Endothelial cell of umbilical vein (primary cell): ENCODE measurements at regions not wholly inside any gene's neighbourhood (a gene's known extent, or its start where the extent isn't known, plus 50 kb on each side); places are given as distances from the start of the nearest gene placed in this dataset.

Experiments
- BruUV-seq: library from RNA; stranded (reverse); fragments of 400-500 nt; replicated peaks from 2 replicates; lab custom pipeline; 2021; lab: Mats Ljungman, UMichigan
- CTCF ChIA-PET: fragments of 300-600, 350-600 bp; sonication (Branson Sonifier 250); formaldehyde crosslinking; loops from one replicate; lab custom pipeline; 2021; ENCODE audit warnings: antibody characterized with exemption, inconsistent platforms; lab: Charles Lee
- POLR2A ChIA-PET: fragments of 300-600, 350-600 bp; sonication (Branson Sonifier 250); formaldehyde crosslinking; loops from one replicate; lab custom pipeline; 2021; ENCODE audit warnings: antibody characterized with exemption, inconsistent platforms; lab: Charles Lee
- DNase-seq: peaks from one replicate; pipeline ENCODE4 v3.0.0-alpha.2; 2011; ENCODE audit warnings: low read depth, low spot score
- FAIRE-seq: peaks from 2 replicates; lab custom pipeline; 2011; peaks lifted over from hg19 to GRCh38; lab: Jason Lieb, UNC
- H2AFZ ChIP-seq: 2 replicates; pipeline ENCODE4 v1.6.0; 2012; ENCODE audit warnings: low read depth, low read length, control low read depth, inconsistent platforms
- H3K27ac ChIP-seq: 2 replicates; pipeline ENCODE4 v1.5.1; 2011; ENCODE audit warnings: low read depth, mild to moderate bottlenecking, control low read depth, low read length, moderate library complexity; ENCODE audit not compliant: insufficient read depth
- H3K27me3 ChIP-seq, 2 experiments: 2 replicates each; pipeline versions ENCODE4 v1.6.0 to v1.6.1; 2011; ENCODE audit warnings: low read length in 2 of 2, mixed read lengths in 1 of 2; ENCODE audit not compliant: control insufficient read depth in 2 of 2, insufficient read depth in 2 of 2
- H3K36me3 ChIP-seq, 2 experiments: 2 replicates in 1 of 2; 3 replicates in 1 of 2; pipeline ENCODE4 v1.5.1; 2011; ENCODE audit warnings: low read length in 2 of 2, mild to moderate bottlenecking in 1 of 2, moderate library complexity in 1 of 2; ENCODE audit not compliant: control insufficient read depth in 2 of 2, insufficient read depth in 2 of 2; ENCODE audit errors: extremely low read depth in 1 of 2
- H3K4me1 ChIP-seq: 3 replicates; pipeline ENCODE4 v1.5.1; 2011; ENCODE audit warnings: mild to moderate bottlenecking, low read length; ENCODE audit not compliant: control insufficient read depth, insufficient read depth; ENCODE audit errors: extremely low read depth
- H3K4me2 ChIP-seq: 2 replicates; pipeline ENCODE4 v1.6.1; 2011; ENCODE audit warnings: low read length, control low read depth, mixed read lengths; ENCODE audit not compliant: insufficient read depth
- H3K4me3 ChIP-seq, 3 experiments: fragments of 200-600 bp in 1 of 3; sonication (generic), shearing (Covaris generic) in 1 of 3; replicated peaks in 1 of 3; 2 replicates each; pipeline ENCODE4 v1.5.1; 2011 to 2016; ENCODE audit warnings: control low read depth in 3 of 3, low read length in 3 of 3, mild to moderate bottlenecking in 2 of 3, inconsistent platforms in 1 of 3, low read depth in 1 of 3, moderate library complexity in 1 of 3; ENCODE audit not compliant: insufficient read depth in 1 of 3
- H3K79me2 ChIP-seq: 2 replicates; pipeline ENCODE4 v1.6.0; 2012; ENCODE audit warnings: low read length, inconsistent platforms; ENCODE audit not compliant: control insufficient read depth, insufficient read depth
- H3K9ac ChIP-seq: replicated peaks from 2 replicates; pipeline ENCODE3; 2011; ENCODE audit warnings: low read length, control low read depth; ENCODE audit not compliant: insufficient read depth; ENCODE audit errors: extremely low read depth
- H3K9me1 ChIP-seq: replicated peaks from 3 replicates; pipeline ENCODE4 v1.6.0; 2011; ENCODE audit warnings: mild to moderate bottlenecking, low read length; ENCODE audit not compliant: control insufficient read depth, insufficient read depth; ENCODE audit errors: extremely low read depth
- H3K9me3 ChIP-seq: replicated peaks from 2 replicates; pipeline ENCODE4 v1.5.1; 2012; ENCODE audit warnings: low read length, inconsistent platforms; ENCODE audit not compliant: control insufficient read depth, insufficient read depth
- H4K20me1 ChIP-seq: replicated peaks from 2 replicates; pipeline ENCODE3; 2011; ENCODE audit warnings: mild to moderate bottlenecking, low read length; ENCODE audit not compliant: control insufficient read depth, insufficient read depth; ENCODE audit errors: extremely low read depth
- EZH2 ChIP-seq: IDR thresholded peaks from 2 replicates; pipeline ENCODE4 v1.6.1; 2012; ENCODE audit warnings: borderline replicate concordance, low read depth, mild to moderate bottlenecking, moderate library complexity, low read length, inconsistent platforms; ENCODE audit not compliant: severe bottlenecking
- FOS ChIP-seq: IDR thresholded peaks from 2 replicates; pipeline ENCODE4 v1.6.1; 2011; ENCODE audit warnings: mild to moderate bottlenecking, low read length, moderate library complexity, borderline replicate concordance; ENCODE audit not compliant: insufficient read depth
- GATA2 ChIP-seq: IDR thresholded peaks from 2 replicates; pipeline ENCODE4 v1.7.0; 2011; ENCODE audit warnings: low read depth, mild to moderate bottlenecking, moderate library complexity, mixed read lengths, low read length; ENCODE audit not compliant: insufficient read length, insufficient read depth
- JUN ChIP-seq: IDR thresholded peaks from 2 replicates; pipeline ENCODE4 v1.6.1; 2011; ENCODE audit warnings: borderline replicate concordance, low read depth; ENCODE audit not compliant: insufficient read length, insufficient read depth
- MYC ChIP-seq: IDR thresholded peaks from one replicate; pipeline ENCODE4 v1.6.1; 2011; ENCODE audit warnings: mild to moderate bottlenecking, low read depth, low read length
- POLR2A ChIP-seq: IDR thresholded peaks from 2 replicates; pipeline ENCODE4 v1.6.1; 2012; ENCODE audit warnings: low read depth, mild to moderate bottlenecking, control low read depth, low read length
- POLR2AphosphoS5 ChIP-seq: IDR thresholded peaks from 2 replicates; pipeline ENCODE4 v1.6.1; 2012; ENCODE audit warnings: low read depth, mild to moderate bottlenecking, control low read depth, low read length, moderate library complexity; ENCODE audit not compliant: insufficient read depth
- dilution Hi-C: fragments of 300-500 bp; cut with MboI; formaldehyde crosslinking; loops from one replicate; pipeline ENCODE4 v1.15.0; 2019; ENCODE audit warnings: low sequenced_read_pairs; ENCODE audit not compliant: extremely low pct_ligation_motif_present
- intact Hi-C: fragments of 100-400 bp; cut with micrococcal nuclease; formaldehyde crosslinking; loops from one replicate; pipeline ENCODE4 v1.10.0; 2022
- TF ChIP-seq, protein P1 (sequence below): IDR thresholded peaks from 2 replicates; pipeline ENCODE4 v1.6.1; 2011; ENCODE audit not compliant: insufficient read depth, insufficient read length
- TF ChIP-seq, protein P2 (sequence below), 2 donors: IDR thresholded peaks; 1 replicate in 1 of 2; 2 replicates in 1 of 2; pipeline ENCODE4 v1.5.1; 2011; ENCODE audit warnings: low read length in 2 of 2, mild to moderate bottlenecking in 2 of 2, moderate library complexity in 2 of 2, control low read depth in 1 of 2, inconsistent platforms in 1 of 2, low read depth in 1 of 2; ENCODE audit not compliant: insufficient read depth in 1 of 2; ENCODE audit errors: extremely low read depth in 1 of 2

DNA sequence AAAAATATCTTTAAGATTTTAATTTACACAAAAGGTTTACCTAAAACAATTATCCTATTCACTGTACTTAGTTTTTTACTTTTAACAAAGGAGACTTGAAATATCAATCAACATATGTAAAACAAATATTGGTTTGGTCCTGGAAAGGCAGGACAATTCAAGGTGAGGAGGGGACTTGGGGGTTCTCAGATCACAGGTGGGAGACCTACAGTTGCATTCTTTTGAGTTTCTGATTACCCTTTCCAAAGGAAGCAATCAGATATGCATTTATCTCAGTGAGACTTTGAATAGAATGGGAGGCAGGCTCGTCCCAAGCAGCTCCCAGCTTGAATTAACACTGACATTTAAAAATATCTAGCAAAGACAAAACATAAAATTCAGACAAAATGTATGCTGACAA lies 1917.3 kb downstream of the C4orf33 start:
- dilution Hi-C loops (no loop called here), intact Hi-C loops (no loop called here)
- H4K20me1 ChIP-seq, result no peaks in the 10 kb centered on the region
- H3K4me3 ChIP-seq, result no peak overlapping the region
- no peak overlapping the region for H3K27ac ChIP-seq
- no peaks in the 10 kb centered on the region for H3K9me3 ChIP-seq
- FAIRE-seq, result no peak
- no peak for DNase-seq
- TF ChIP-seq EZH2 (no peak), GATA2 (no peak), JUN (no peak), POLR2AphosphoS5 (no peak), POLR2A (no peak)
- TF ChIP-seq, protein P1, sequence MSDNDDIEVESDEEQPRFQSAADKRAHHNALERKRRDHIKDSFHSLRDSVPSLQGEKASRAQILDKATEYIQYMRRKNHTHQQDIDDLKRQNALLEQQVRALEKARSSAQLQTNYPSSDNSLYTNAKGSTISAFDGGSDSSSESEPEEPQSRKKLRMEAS, result no peak
- H3K9me1 ChIP-seq, result no peaks in the 10 kb centered on the region
- H3K9ac ChIP-seq, result no peak overlapping the region
- H2AFZ ChIP-seq, result no peak overlapping the region
- no TSS peak for BruUV-seq
- H3K79me2 ChIP-seq, result no peaks in the 10 kb centered on the region
- H3K36me3 ChIP-seq, result no peaks in the 10 kb centered on the region
- no peaks in the 10 kb centered on the region for H3K4me1 ChIP-seq
- CTCF ChIA-PET, result no interaction called here
- H3K4me2 ChIP-seq, result no peak overlapping the region
- POLR2A ChIA-PET, result no interaction called here
- H3K27me3 ChIP-seq, result no peaks in the 10 kb centered on the region

DNA sequence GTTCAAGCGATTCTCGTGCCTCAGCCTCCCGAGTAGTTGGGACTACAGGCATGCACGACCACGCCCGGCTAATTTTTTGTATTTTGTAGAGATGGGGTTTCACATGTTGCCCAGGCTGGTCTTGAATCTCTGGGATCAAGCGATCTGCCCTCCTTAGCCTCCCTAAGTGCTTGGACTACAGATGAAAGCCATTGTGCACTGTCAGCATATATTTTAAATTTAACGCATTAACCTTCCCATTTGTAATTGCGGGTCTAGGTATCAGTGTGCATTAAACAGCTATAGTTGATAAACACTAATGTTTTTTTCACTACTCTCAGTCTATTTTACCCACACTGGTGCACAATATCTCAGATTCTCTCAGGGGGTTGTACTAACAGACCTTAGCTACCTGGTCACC lies 1930.8 kb downstream of the C4orf33 start:
- Histone ChIP-seq H3K4me2 (no peak overlapping the region), H3K36me3 (no peaks in the 10 kb centered on the region), H3K9ac (no peak overlapping the region), H3K4me3 (no peak overlapping the region), H3K79me2 (no peaks in the 10 kb centered on the region), H3K27ac (no peak overlapping the region), H3K27me3 (no peaks in the 10 kb centered on the region), H3K9me3 (no peaks in the 10 kb centered on the region), H2AFZ (no peak overlapping the region), H4K20me1 (no peaks in the 10 kb centered on the region), H3K9me1 (no peaks in the 10 kb centered on the region), H3K4me1 (no peaks in the 10 kb centered on the region)
- FAIRE-seq (no peak), DNase-seq (no peak)
- no TSS peak for BruUV-seq
- CTCF ChIA-PET, result no interaction called here
- dilution Hi-C loops (no loop called here), intact Hi-C loops (no loop called here)
- POLR2A ChIA-PET, result no interaction called here
- TF ChIP-seq GATA2 (no peak), JUN (no peak), POLR2A (no peak), EZH2 (no peak), POLR2AphosphoS5 (no peak), FOS (no peak), MYC (no peak)
- TF ChIP-seq, protein P2, sequence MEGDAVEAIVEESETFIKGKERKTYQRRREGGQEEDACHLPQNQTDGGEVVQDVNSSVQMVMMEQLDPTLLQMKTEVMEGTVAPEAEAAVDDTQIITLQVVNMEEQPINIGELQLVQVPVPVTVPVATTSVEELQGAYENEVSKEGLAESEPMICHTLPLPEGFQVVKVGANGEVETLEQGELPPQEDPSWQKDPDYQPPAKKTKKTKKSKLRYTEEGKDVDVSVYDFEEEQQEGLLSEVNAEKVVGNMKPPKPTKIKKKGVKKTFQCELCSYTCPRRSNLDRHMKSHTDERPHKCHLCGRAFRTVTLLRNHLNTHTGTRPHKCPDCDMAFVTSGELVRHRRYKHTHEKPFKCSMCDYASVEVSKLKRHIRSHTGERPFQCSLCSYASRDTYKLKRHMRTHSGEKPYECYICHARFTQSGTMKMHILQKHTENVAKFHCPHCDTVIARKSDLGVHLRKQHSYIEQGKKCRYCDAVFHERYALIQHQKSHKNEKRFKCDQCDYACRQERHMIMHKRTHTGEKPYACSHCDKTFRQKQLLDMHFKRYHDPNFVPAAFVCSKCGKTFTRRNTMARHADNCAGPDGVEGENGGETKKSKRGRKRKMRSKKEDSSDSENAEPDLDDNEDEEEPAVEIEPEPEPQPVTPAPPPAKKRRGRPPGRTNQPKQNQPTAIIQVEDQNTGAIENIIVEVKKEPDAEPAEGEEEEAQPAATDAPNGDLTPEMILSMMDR (IDR thresholded peaks at IDR 0.05; ENCODE audit: extremely low read depth in 1 of 2, insufficient read depth in 1 of 2, low read depth in 1 of 2, low read length in 2 of 2), result no peak
- TF ChIP-seq, protein P1, result no peak
